HG02870 (cell line): ENCODE measurements at regions not wholly inside any gene's neighbourhood (a gene's known extent, or its start where the extent isn't known, plus 50 kb on each side); places are given as distances from the start of the nearest gene placed in this dataset.
"Not testable (repeated sequence)": the region's sequence is repeated elsewhere in the genome, so short reads cannot be mapped to it uniquely, and the experiment has no call there.

ENCODE experiments used
- ATAC-seq: cut with Tn5 transposase; IDR thresholded peaks from one replicate; pipeline ENCODE4 v1.9.1; 2021; ENCODE audit warnings: mild to moderate bottlenecking, moderate library complexity; ENCODE audit not compliant: unreplicated experiment

DNA sequence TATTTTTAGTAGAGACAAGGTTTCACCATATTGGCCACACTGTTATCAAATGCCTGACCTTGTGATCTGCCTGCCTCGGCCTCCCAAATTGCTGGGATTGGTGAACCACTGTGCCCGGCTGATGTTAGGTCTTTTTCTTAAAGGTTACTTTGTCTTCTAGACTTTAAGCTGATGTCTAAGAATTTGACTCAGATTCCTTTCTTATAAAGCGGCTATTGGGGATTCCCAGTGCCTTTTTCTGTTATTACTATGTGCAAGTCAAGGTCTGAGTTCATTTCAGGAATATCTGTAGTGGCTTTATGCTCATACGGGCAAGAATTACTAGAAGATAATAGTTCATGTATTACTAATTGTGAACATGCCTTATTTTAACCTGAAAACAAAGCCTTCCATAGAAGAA, 102.8 kb downstream of the LAT start:
- ATAC-seq, result not testable (repeated sequence)

DNA sequence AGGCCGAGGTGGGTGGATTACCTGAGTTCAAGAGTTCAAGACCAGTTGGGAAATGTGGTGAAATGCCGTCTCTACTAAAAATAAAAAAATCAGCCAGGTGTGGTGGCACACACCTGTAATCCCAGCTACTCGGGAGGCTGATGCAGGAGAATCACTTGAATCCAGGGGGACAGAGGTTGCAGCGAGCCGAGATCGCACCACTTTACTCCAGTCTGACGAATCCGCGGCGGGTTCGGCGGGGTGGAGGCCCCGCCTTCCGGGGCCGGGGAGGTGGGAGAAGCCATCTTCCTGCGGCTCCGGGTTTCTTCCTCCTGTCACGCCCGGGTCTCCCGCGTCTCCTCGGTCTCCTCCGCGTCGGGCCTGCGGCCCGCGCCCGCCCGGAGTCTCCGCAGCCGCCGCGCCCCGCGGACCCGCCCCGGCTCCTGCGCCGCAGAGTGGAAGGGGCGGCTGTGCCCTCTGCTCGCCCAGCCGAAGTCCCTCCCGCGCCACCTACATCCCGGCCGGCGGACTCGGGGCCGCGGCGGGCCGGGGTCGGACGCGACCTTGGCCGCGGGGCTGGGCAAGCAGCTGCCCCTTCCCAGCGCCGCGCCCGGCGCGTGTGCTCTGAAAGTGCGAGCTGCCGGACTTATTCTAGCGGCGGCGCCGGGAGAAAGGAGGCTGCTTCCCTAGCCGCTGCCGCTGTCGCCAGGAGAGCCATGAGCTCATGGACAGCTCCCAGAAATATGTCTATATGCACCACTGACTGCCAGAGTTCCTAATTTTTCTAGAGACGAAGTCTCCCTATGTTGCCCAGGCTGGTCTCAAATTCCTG, 97.2 kb downstream of the LAT start:
- not testable (repeated sequence) for ATAC-seq

- ATAC-seq, result peak; percentile 71
These were observed 89.9 kb downstream of the LAT start for GRCh38 chr16:29074554-29075402.

GRCh38 chr16:29062235-29062634, 77.4 kb downstream of the LAT start:
- not testable (repeated sequence) for ATAC-seq

DNA sequence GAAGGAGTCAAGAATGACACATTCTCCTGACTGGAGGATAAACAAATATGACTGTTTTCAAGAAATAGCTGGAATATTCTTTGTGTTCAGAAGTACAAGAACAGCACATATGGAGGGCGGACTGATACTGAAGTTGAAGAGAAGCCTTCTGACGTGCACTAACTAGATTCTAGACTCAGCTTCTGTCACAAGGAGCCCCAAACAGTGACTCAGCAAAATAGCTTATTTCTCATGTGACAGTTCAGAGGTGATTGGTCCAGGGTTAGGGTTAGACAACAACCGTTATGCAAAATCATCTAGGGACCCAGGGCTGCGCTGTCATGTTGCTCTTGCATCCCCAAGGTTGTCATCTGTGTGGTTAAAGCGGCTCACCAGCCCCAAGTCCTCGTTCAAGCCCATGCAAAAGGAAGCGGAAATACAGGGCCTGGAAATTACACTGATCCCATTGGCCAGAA, 76.6 kb downstream of the LAT start:
- ATAC-seq, result not testable (repeated sequence)

DNA sequence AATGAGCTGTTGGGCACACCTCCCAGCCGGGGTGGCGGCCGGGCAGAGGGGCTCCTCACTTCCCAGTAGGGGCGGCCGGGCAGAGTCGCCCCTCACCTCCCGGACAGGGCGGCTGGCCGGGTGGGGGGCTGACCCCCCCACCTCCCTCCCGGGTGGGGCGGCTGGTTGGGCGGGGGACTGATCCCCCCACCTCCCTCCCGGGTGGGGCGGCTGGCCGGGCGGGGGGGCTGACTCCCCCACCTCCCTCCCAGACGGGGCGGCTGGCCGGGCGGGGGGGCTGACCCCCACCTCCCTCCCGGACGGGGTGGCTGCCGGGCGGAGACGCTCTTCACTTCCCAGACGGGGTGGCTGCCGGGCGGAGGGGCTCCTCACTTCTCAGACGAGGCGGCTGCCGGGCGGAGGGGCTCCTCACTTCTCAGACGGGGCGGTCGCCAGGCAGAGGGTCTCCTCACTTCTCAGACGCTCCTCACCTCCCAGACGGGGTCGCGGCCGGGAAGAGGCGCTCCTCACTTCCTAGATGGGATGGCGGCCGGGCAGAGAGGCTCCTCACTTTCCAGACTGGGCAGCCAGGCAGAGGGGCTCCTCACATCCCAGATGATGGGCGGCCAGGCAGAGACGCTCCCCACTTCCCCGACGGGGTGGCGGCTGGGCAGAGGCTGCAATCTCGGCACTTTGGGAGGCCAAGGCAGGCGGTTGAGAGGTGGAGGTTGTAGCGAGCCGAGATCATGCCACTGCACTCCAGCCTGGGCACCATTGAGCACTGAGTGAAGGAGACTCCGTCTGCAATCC, 75.4 kb downstream of the LAT start:
- not testable (repeated sequence) for ATAC-seq

DNA sequence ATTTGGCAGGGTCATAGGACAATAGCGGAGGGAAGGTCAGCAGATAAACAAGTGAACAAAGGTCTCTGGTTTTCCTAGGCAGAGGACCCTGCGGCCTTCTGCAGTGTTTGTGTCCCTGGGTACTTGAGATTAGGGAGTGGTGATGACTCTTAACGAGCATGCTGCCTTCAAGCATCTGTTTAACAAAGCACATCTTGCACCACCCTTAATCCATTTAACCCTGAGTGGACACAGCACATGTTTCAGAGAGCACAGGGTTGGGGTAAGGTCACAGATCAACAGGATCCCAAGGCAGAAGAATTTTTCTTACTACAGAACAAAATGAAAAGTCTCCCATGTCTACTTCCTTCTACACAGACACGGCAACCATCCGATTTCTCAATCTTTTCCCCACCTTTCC, 74.7 kb downstream of the LAT start:
- ATAC-seq, result not testable (repeated sequence)
